Esophagus muscularis mucosa (tissue), 4 donors: ENCODE measurements at regions not wholly inside any gene's neighbourhood (a gene's known extent, or its start where the extent isn't known, plus 50 kb on each side); places are given as distances from the start of the nearest gene placed in this dataset.

Experiments used
- DNase-seq: peaks from one replicate; pipeline ENCODE4 v3.0.0-alpha.2; 2017; ENCODE audit errors: extremely low spot score
- H3K27ac ChIP-seq, 4 donors: fragments of 200-600 bp; sonication (generic); replicated peaks in 1 of 4; 1 replicate in 3 of 4; 2 replicates in 1 of 4; pipeline ENCODE4 v1.5.1; 2016 to 2019; ENCODE audit warnings: mild to moderate bottlenecking in 1 of 4
- H3K27me3 ChIP-seq, 4 donors: fragments of 200-600 bp; sonication (generic); one replicate each; pipeline versions ENCODE4 v1.5.1 to v1.6.0; 2016 to 2019
- H3K36me3 ChIP-seq, 4 donors: fragments of 200-600 bp; sonication (generic); one replicate each; pipeline ENCODE4 v1.5.1; 2016 to 2019
- H3K4me1 ChIP-seq, 4 donors: fragments of 200-600 bp; sonication (generic); one replicate each; pipeline ENCODE4 v1.5.1; 2016 to 2019
- H3K4me3 ChIP-seq, 4 donors: fragments of 200-600 bp; sonication (generic); 1 replicate in 2 of 4; 2 replicates in 2 of 4; pipeline ENCODE4 v1.5.1; 2016 to 2019; ENCODE audit warnings: mild to moderate bottlenecking in 4 of 4, moderate library complexity in 1 of 4
- H3K9me3 ChIP-seq, 4 donors: fragments of 200-600 bp; sonication (generic); 1 replicate in 3 of 4; 2 replicates in 1 of 4; pipeline ENCODE4 v1.5.1; 2016 to 2019
- EP300 ChIP-seq: sonication (generic); formaldehyde crosslinking; IDR thresholded peaks from one replicate; pipeline ENCODE4 v1.6.1; 2017; ENCODE audit warnings: antibody characterized with exemption
- POLR2A ChIP-seq: fragments of 450-650 bp; IDR thresholded peaks from one replicate; pipeline ENCODE4 v1.6.1; 2017; ENCODE audit warnings: antibody characterized with exemption, moderate library complexity, mild to moderate bottlenecking, low read depth
- POLR2AphosphoS5 ChIP-seq, 2 donors: sonication (generic); formaldehyde crosslinking; IDR thresholded peaks; one replicate each; pipeline ENCODE4 v1.6.1; 2017; ENCODE audit warnings: antibody characterized with exemption in 2 of 2
- WGBS: methylation state at CpG from one replicate; pipeline ENCODE4 v1.1.5; 2018; 5-methylcytosine and 5-hydroxymethylcytosine counted together
- intact Hi-C: fragments of 100-400 bp; cut with DNase I; formaldehyde crosslinking; loops from one replicate; pipeline ENCODE4 v1.15.1; 2023
- TF ChIP-seq, protein P1 (sequence below), 3 experiments: fragments of 200-600 bp in 2 of 3; fragments of 450-650 bp in 1 of 3; sonication (generic) in 2 of 3; IDR thresholded peaks; one replicate each; pipeline ENCODE4 v1.5.1; 2017 to 2019; ENCODE audit warnings: antibody characterized with exemption in 3 of 3, mild to moderate bottlenecking in 2 of 3, moderate library complexity in 1 of 3

- Histone ChIP-seq H3K27me3 (no peaks in the 10 kb centered on the region), H3K27ac (no peak overlapping the region), H3K36me3 (no peaks in the 10 kb centered on the region), H3K4me3 (no peak overlapping the region), H3K4me1 (no peaks in the 10 kb centered on the region), H3K9me3 (no peaks in the 10 kb centered on the region)
- intact Hi-C loops: no loop called here
- whole genome bisulfite sequencing: 87% methylated on average over 3 of the region's 3 CpGs
- no peak for DNase-seq
- no peak for TF ChIP-seq POLR2A
- TF ChIP-seq, protein P1, sequence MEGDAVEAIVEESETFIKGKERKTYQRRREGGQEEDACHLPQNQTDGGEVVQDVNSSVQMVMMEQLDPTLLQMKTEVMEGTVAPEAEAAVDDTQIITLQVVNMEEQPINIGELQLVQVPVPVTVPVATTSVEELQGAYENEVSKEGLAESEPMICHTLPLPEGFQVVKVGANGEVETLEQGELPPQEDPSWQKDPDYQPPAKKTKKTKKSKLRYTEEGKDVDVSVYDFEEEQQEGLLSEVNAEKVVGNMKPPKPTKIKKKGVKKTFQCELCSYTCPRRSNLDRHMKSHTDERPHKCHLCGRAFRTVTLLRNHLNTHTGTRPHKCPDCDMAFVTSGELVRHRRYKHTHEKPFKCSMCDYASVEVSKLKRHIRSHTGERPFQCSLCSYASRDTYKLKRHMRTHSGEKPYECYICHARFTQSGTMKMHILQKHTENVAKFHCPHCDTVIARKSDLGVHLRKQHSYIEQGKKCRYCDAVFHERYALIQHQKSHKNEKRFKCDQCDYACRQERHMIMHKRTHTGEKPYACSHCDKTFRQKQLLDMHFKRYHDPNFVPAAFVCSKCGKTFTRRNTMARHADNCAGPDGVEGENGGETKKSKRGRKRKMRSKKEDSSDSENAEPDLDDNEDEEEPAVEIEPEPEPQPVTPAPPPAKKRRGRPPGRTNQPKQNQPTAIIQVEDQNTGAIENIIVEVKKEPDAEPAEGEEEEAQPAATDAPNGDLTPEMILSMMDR (IDR thresholded peaks at IDR 0.05): no peak
- TF ChIP-seq POLR2AphosphoS5 (IDR thresholded peaks at IDR 0.05): no peak
- no peak for TF ChIP-seq EP300
Measured at GRCh38 chr4:18815779-18816173, 794.2 kb upstream of the LCORL start.

GRCh38 chr4:18815081-18815778 is 793.7 kb upstream of the LCORL start:
- no peak for TF ChIP-seq POLR2A
- no peak for TF ChIP-seq POLR2AphosphoS5 (IDR thresholded peaks at IDR 0.05)
- TF ChIP-seq EP300: no peak
- TF ChIP-seq, protein P1 (IDR thresholded peaks at IDR 0.05): no peak
- WGBS: 94% methylated on average over 2 of the region's 3 CpGs
- intact Hi-C loops: no loop called here
- H3K4me1 ChIP-seq: no peaks in the 10 kb centered on the region
- no peaks in the 10 kb centered on the region for H3K36me3 ChIP-seq
- H3K4me3 ChIP-seq: no peak overlapping the region
- H3K27me3 ChIP-seq: no peaks in the 10 kb centered on the region
- DNase-seq: no peak
- H3K27ac ChIP-seq: no peak overlapping the region
- H3K9me3 ChIP-seq: no peaks in the 10 kb centered on the region

DNA sequence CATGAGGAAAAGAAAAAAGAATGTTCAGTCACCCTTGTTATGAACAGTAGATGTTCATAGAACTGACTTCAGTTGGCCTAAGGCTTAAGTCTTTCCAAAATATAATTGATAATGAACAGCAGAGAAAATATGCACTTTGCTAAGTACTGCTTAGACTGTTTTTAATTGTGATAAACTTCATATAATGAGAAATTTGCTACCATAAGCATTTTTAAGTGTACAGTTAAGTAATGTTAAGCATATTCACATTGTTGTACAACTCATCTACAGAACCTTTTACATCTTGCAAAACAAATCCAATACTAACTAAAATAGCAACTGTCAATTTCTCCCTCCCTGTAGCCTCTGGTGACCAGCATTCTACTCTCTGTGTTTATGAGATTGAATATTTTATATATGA is 792.2 kb upstream of the LCORL start:
- Histone ChIP-seq H3K36me3 (no peaks in the 10 kb centered on the region), H3K27me3 (no peaks in the 10 kb centered on the region), H3K4me3 (no peak overlapping the region), H3K27ac (no peak overlapping the region), H3K4me1 (no peaks in the 10 kb centered on the region), H3K9me3 (no peaks in the 10 kb centered on the region)
- DNase-seq: no peak
- TF ChIP-seq EP300 (no peak), POLR2A (no peak), POLR2AphosphoS5 (IDR thresholded peaks at IDR 0.05) (no peak)
- TF ChIP-seq, protein P1 (IDR thresholded peaks at IDR 0.05): no peak
- intact Hi-C loops: no loop called here

- Histone ChIP-seq H3K9me3 (no peaks in the 10 kb centered on the region), H3K27ac (no peak overlapping the region), H3K4me3 (no peak overlapping the region), H3K4me1 (no peaks in the 10 kb centered on the region), H3K36me3 (no peaks in the 10 kb centered on the region), H3K27me3 (no peaks in the 10 kb centered on the region)
- intact Hi-C loops: no loop called here
- no peak for TF ChIP-seq EP300
- DNase-seq: no peak
Measured at GRCh38 chr4:18813055-18813454, 791.5 kb upstream of the LCORL start.

DNA sequence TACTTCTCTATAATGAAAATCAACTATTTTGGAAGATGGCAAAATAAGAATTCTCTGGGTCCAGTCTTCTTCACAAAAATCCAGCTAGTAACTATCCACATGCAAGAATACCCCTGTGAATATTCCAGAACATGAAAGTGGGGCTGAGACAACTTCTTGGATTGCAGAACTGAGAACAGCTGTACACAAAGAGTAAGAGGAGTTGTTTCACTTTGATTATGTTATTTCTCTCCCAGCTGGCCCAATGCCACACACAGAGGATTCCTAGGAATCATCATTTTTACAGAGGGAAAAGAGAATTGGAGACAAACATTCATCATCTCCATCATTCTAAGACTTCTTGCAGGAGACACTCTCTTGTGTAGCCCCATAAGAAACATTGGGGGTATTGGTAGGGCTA is 782.2 kb upstream of the LCORL start:
- Histone ChIP-seq H3K4me3 (no peak overlapping the region), H3K27ac (no peak overlapping the region), H3K4me1 (no peaks in the 10 kb centered on the region), H3K27me3 (no peaks in the 10 kb centered on the region), H3K9me3 (no peaks in the 10 kb centered on the region), H3K36me3 (no peaks in the 10 kb centered on the region)
- DNase-seq: no peak
- intact Hi-C loops: no loop called here
- TF ChIP-seq, protein P1 (IDR thresholded peaks at IDR 0.05): no peak
- no peak for TF ChIP-seq POLR2A
- TF ChIP-seq POLR2AphosphoS5 (IDR thresholded peaks at IDR 0.05): no peak
- no peak for TF ChIP-seq EP300
